ENCODE measurements at regions not wholly inside any gene's neighbourhood (a gene's known extent, or its start where the extent isn't known, plus 50 kb on each side); places are given as distances from the start of the nearest gene placed in this dataset.
"Not testable (repeated sequence)": the region's sequence is repeated elsewhere in the genome, so short reads cannot be mapped to it uniquely, and the experiment has no call there.

DNA sequence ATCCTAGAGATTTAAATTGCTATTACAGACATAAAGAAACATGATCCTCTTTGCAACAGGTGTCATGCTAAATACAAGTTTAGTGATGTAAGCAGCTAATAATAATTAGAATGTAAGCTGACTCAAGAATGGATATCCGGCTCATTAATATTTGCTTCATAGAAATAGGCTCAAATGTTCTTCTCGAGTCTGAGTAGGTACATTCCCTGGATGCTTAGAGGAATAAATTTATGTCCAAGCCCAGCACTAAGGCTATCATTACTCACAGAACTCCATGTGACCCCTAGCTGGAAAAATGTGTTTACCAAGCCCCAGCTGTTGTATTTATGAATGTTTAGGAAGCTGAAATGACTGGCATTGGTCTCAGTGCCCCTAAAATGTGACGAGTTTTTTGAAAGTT, 87.6 kb upstream of the TSPAN7 start:
- TF ChIP-seq, protein P1, sequence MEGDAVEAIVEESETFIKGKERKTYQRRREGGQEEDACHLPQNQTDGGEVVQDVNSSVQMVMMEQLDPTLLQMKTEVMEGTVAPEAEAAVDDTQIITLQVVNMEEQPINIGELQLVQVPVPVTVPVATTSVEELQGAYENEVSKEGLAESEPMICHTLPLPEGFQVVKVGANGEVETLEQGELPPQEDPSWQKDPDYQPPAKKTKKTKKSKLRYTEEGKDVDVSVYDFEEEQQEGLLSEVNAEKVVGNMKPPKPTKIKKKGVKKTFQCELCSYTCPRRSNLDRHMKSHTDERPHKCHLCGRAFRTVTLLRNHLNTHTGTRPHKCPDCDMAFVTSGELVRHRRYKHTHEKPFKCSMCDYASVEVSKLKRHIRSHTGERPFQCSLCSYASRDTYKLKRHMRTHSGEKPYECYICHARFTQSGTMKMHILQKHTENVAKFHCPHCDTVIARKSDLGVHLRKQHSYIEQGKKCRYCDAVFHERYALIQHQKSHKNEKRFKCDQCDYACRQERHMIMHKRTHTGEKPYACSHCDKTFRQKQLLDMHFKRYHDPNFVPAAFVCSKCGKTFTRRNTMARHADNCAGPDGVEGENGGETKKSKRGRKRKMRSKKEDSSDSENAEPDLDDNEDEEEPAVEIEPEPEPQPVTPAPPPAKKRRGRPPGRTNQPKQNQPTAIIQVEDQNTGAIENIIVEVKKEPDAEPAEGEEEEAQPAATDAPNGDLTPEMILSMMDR (IDR thresholded peaks at IDR 0.05; ENCODE audit: insufficient read depth, low read depth, low read length, missing control alignments): no peak
- H3K4me3 ChIP-seq (ENCODE audit: low read length): no peak overlapping the region
- DNase-seq (ENCODE audit: low read depth): no peak

DNA sequence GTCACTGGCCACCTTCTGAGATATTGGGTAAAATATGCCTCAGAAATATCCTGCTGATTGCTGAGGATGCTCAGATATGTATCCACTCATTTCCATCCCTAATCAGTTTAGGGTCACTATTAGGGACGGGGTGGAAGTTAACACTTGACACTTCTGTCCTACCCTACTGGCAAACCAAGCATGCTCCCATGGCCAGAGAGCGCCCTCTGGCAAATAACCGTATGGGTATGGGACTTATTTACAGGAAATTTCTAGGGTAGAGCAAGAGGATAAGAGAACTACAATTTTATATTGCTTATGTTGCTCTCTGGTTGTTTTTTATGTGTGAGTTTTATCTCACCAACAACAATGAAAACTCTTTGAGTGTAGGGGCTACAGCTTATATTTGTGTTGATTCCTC, 86.8 kb upstream of the TSPAN7 start:
- no peak for DNase-seq (ENCODE audit: low read depth)
- TF ChIP-seq, protein P1 (IDR thresholded peaks at IDR 0.05; ENCODE audit: insufficient read depth, low read depth, low read length, missing control alignments): no peak
- H3K4me3 ChIP-seq (ENCODE audit: low read length): no peak overlapping the region

DNA sequence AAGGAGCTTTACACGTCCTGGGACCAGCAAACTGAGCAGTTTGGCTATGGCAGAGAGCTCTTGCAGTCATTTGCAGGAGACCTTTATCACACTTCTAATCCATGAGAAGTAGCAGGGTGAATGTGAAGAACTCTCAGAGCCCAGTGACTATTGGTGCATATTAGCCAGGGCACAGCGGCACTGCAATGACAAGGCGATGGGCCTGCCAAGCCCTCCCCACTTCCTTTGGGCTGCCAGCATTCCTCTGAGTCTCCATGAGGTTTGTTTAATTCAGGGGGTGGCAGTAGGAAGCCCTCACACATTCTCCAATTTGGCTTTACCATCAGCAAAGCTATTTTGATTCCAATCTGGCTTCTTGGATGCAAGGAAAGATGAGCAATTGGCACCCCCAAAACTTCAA, 79.2 kb upstream of the TSPAN7 start:
- DNase-seq (ENCODE audit: low read depth): no peak
- H3K4me3 ChIP-seq (ENCODE audit: low read length): no peak overlapping the region
- TF ChIP-seq, protein P1 (IDR thresholded peaks at IDR 0.05; ENCODE audit: insufficient read depth, low read depth, low read length, missing control alignments): no peak

DNA sequence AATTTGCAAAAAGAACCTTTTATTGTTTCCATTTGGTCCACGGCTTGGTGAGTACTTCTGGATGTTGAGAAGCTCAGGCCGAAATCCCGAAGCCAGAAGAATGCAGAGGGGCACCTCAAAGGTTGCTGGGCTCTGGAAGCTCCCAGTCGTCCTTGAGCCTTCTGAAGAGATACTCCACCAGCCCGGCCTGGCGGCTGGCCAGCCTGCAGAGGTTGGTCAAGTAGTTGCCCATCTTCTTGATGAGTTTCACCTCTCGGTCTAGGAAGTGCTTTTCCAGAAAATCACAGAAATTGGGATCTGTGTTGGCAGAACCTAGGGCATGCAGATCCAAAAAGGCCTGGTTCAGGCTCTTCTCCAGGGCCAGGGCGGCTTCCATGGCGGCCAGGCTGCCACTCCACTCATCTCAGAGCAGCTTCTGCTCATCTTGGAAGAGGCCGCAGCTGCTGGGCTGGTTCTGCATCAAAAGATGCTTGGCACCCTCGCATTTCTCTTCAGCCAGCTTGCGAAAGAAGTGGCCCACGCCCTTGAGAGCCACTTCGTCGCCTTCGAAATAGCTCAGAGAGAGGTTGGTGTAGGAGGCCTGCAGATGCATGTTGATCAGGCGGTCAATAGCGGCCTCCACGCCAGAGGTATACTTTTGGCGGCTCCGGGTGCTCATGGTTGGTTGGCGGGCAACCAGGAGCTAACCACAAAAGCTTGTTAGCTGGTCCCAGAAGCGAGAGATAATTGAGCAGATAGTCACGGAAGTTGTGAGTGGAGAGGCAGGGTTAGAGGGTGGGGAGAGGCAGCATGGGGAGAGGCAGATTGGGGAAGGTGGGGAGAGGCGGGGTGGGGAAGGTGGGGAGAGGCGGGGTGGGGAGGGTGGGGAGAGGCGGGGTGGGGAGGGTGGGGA, 76.5 kb upstream of the TSPAN7 start:
- no peak for DNase-seq (ENCODE audit: low read depth)
- TF ChIP-seq, protein P1 (IDR thresholded peaks at IDR 0.05; ENCODE audit: insufficient read depth, low read depth, low read length, missing control alignments): no peak
- no peak overlapping the region for H3K4me3 ChIP-seq (ENCODE audit: low read length)

DNA sequence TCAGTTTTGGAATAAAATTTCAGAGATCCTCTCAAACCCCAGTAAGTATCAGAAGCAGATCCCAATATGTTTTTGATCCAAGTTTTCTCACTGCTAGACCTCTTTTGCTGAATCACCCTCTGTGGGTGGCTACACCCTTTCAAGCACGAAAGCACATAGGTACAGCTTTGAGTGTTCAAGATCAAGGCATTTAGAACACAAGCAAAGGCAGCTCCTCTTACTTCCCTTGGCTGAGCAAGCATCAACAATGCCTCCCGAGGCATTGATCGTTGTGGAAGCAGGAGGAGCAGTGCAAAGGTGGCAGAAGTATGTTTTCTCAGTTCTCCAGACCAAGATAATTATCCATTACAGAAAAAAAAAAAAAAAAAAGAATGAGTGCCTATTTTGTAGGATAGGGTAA, 72.0 kb upstream of the TSPAN7 start:
- peak; percentile 2 for DNase-seq (ENCODE audit: low read depth)
- no peak overlapping the region for H3K4me3 ChIP-seq (ENCODE audit: low read length)
- TF ChIP-seq, protein P1 (IDR thresholded peaks at IDR 0.05; ENCODE audit: insufficient read depth, low read depth, low read length, missing control alignments): no peak

DNA sequence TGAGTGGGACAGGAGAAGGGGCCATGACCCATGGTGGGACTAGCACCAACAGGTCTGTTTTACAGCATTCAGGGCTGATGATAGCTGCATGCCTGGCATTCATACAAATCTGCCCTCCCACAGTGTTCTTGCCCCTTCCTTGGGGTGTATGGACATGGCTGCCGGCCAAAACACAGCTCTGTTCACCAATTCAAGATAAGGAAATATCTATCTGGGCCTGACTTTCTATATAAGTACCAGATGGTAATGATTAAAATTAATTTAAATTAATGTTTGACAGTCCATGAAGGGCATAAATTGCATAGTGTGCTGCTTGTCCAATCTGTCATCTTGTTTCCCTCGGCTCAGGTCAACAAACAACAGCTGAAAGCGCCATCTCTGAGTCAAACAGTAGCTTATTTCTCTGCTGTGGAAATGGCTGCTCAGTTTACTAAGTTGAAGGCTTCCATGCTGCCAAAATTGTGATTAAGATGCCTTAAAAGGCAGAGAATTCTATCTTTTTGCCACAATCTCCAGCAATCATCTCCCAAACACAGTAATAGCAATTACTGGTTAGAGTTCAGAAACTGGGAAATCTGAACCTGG, 67.0 kb upstream of the TSPAN7 start:
- no peak overlapping the region for H3K4me3 ChIP-seq (ENCODE audit: low read length)
- no peak for DNase-seq (ENCODE audit: low read depth)
- TF ChIP-seq, protein P1 (IDR thresholded peaks at IDR 0.05; ENCODE audit: insufficient read depth, low read depth, low read length, missing control alignments): no peak

DNA sequence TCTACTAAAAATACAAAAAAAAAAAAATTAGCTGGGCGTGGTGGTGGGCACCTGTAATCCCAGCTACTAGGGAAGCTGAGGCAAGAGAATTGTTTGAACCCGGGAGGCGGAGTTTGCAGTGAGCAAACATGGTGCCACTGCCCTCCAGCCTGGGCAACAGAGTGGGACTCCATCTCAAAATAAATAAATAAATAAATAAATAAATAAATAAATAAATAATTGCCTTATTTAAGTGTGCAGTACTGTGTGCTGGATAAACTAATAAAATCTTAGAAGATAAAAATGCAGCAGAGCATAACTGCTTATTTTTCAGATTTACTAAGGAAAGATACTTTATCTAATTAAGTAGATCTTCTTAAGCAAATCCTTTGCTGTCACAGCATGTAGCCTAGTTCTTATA, 61.7 kb upstream of the TSPAN7 start:
- DNase-seq (ENCODE audit: low read depth): not testable (repeated sequence)

More for the DNA sequence above, 61.7 kb upstream of the TSPAN7 start:
- H3K4me3 ChIP-seq (ENCODE audit: low read length): not testable (repeated sequence)

Data from epithelial cell of esophagus (primary cell).